ENCODE measurements at regions not wholly inside any gene's neighbourhood (a gene's known extent, or its start where the extent isn't known, plus 50 kb on each side); places are given as distances from the start of the nearest gene placed in this dataset.

- no peaks in the 10 kb centered on the region for H3K27me3 ChIP-seq
- no peaks in the 10 kb centered on the region for H3K36me3 ChIP-seq (ENCODE audit: low read depth, missing control alignments)
- WGBS, 2 donors, result 85 to 92% methylated on average over 1 of the region's 1 CpG
- no peak overlapping the region for H3K27ac ChIP-seq
- no peak overlapping the region for H3K4me3 ChIP-seq
- no peak for DNase-seq
- TF ChIP-seq CTCF (IDR thresholded peaks at IDR 0.05) (no peak), POLR2A (IDR thresholded peaks at IDR 0.05) (no peak)
- no peaks in the 10 kb centered on the region for H3K9me3 ChIP-seq
- intact Hi-C loops (cut with DNase I; ENCODE audit: low total_unique reads), result no loop called here
- H3K4me1 ChIP-seq, result no peaks in the 10 kb centered on the region
Observed at GRCh38 chr20:7754102-7754501, 186.2 kb downstream of the HAO1 start.

GRCh38 chr20:7758406-7758805 lies 181.9 kb downstream of the HAO1 start:
- H3K4me3 ChIP-seq, result no peak overlapping the region
- 54 to 73% methylated on average over 3 of the region's 3 CpGs for WGBS, 2 donors
- H3K36me3 ChIP-seq (ENCODE audit: low read depth, missing control alignments), result no peaks in the 10 kb centered on the region
- H3K27ac ChIP-seq, result no peak overlapping the region
- H3K9me3 ChIP-seq, result no peaks in the 10 kb centered on the region
- no peak for TF ChIP-seq POLR2A (IDR thresholded peaks at IDR 0.05)
- no peak for TF ChIP-seq CTCF (IDR thresholded peaks at IDR 0.05)
- no peak for DNase-seq
- intact Hi-C loops (cut with DNase I; ENCODE audit: low total_unique reads), result no loop called here
- no peaks in the 10 kb centered on the region for H3K4me1 ChIP-seq
- H3K27me3 ChIP-seq, result no peaks in the 10 kb centered on the region

- no peak for DNase-seq
- intact Hi-C loops (cut with DNase I; ENCODE audit: low total_unique reads), result no loop called here
- Histone ChIP-seq H3K27ac (no peak overlapping the region), H3K27me3 (no peaks in the 10 kb centered on the region), H3K4me1 (no peaks in the 10 kb centered on the region), H3K9me3 (no peaks in the 10 kb centered on the region), H3K36me3 (ENCODE audit: low read depth, missing control alignments) (no peaks in the 10 kb centered on the region), H3K4me3 (no peak overlapping the region)
- 22 to 33% methylated on average over 1 of the region's 1 CpG for WGBS, 2 donors
- TF ChIP-seq CTCF (IDR thresholded peaks at IDR 0.05) (no peak), POLR2A (IDR thresholded peaks at IDR 0.05) (no peak)
Observed at GRCh38 chr20:7760247-7761031, 179.8 kb downstream of the HAO1 start.

GRCh38 chr20:7765221-7765620 lies 175.0 kb downstream of the HAO1 start:
- no peaks in the 10 kb centered on the region for H3K36me3 ChIP-seq (ENCODE audit: low read depth, missing control alignments)
- no peaks in the 10 kb centered on the region for H3K9me3 ChIP-seq
- intact Hi-C loops (cut with DNase I; ENCODE audit: low total_unique reads), result no loop called here
- H3K4me3 ChIP-seq, result no peak overlapping the region
- H3K4me1 ChIP-seq, result no peaks in the 10 kb centered on the region
- TF ChIP-seq POLR2A (IDR thresholded peaks at IDR 0.05) (no peak), CTCF (IDR thresholded peaks at IDR 0.05) (no peak)
- WGBS, 2 donors, result 59 to 76% methylated on average over 2 of the region's 2 CpGs
- DNase-seq, result no peak
- no peak overlapping the region for H3K27ac ChIP-seq
- H3K27me3 ChIP-seq, result no peaks in the 10 kb centered on the region

- no peak overlapping the region for H3K27ac ChIP-seq
- no peak for TF ChIP-seq CTCF (IDR thresholded peaks at IDR 0.05)
- TF ChIP-seq POLR2A (IDR thresholded peaks at IDR 0.05), result no peak
- DNase-seq, result no peak
- intact Hi-C loops (cut with DNase I; ENCODE audit: low total_unique reads), result no loop called here
- H3K27me3 ChIP-seq, result no peaks in the 10 kb centered on the region
- H3K4me1 ChIP-seq, result no peaks in the 10 kb centered on the region
- no peak overlapping the region for H3K4me3 ChIP-seq
- WGBS, 2 donors, result 64 to 84% methylated on average over 2 of the region's 2 CpGs
- no peaks in the 10 kb centered on the region for H3K36me3 ChIP-seq (ENCODE audit: low read depth, missing control alignments)
- no peaks in the 10 kb centered on the region for H3K9me3 ChIP-seq
Observed at GRCh38 chr20:7770046-7770445, 170.2 kb downstream of the HAO1 start.
